ENCODE measurements at regions not wholly inside any gene's neighbourhood (a gene's known extent, or its start where the extent isn't known, plus 50 kb on each side); places are given as distances from the start of the nearest gene placed in this dataset.

DNA sequence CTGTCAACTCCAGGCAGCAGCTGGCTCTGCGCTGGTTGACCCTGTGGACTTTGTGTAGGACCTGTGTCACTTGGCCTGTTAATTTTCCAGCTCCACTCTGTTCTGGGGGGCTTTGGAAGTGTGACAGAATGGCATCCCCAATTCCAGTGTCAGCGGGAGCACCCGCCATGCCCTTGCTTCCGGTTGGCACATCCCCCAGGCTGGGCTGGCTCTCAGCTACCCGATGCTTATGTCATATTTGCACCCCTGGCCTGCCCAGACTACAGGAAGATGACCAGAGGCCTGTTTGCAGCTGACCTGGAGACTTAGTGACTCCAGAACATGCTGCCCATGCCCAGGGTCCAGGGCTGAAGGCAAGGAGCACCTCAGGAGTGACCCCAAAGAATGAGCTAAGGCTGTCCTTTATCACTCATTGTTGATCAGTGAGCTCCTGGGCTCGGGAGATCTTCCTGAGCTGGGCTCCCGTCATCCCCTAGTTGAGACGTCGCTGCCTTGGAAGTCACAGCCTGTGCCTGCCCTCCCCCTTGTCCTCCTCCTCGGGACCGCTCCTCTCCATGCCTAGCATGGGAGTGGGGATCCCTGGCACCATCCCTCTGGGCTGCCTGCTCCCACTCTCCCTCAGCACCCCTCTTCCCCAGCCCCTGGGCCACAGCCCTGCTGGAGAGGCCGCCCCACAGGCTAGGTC lies 163.4 kb upstream of the RTL1 start:
- no peak for DNase-seq

DNA sequence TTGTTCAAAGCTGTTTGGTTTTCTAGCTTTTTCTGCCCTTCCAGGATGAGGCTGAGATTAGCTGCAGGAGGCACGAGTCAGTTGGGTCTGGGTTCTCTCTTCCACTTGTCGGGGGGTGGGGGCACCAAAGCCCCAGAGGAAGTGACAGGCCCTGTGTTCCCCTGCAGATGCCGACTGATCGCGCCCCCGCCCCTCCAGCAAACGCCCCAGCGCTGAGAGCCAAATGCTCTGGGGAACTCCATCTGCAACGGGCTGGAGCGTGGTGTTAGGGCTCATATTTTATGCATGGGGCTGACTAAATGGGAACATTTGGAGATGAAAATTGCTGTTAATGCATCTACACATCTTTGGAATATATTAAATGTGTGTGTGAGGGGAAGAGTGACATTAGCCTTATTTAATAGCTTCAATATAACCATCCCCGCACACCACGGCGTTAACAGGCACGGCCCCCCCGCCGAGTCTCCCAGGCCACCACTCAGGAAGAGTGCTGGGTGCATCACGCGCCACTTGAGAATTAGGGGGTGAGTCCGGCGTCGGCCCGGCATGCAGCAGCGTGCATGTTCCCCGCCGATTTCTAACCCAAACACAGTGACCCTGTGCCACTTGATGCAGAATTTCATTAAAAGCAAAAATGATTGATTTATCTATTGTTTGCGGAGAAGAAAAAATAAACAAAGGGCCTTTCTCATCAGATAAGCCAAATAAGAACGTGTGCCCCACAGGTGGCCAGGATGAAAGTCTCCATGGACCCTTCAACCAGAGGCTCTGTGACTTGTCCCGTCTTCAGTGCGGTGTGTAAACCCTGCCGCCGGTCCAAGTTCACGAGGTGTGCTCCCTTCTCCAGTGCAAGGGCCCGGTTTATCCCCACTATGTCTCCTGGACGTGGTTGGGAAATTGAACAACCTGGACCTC lies 165.0 kb upstream of the RTL1 start:
- no peak for DNase-seq

DNA sequence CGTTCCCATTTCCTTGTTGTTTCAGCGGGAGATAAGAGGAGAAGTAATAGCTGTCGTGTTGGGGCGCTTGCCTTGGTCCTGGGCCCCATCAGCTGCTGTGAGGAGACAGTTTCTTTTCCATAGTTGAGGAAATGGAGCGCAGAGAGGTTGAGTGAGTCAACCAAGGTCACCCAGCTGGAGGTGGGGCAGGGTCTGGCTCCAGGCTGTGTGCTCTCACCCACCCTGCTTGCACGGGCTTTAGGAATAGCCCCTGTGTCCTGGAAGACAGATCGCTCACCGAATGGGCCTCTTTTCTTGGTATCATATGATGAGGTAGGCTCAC lies 165.7 kb upstream of the RTL1 start:
- DNase-seq = no peak

DNA sequence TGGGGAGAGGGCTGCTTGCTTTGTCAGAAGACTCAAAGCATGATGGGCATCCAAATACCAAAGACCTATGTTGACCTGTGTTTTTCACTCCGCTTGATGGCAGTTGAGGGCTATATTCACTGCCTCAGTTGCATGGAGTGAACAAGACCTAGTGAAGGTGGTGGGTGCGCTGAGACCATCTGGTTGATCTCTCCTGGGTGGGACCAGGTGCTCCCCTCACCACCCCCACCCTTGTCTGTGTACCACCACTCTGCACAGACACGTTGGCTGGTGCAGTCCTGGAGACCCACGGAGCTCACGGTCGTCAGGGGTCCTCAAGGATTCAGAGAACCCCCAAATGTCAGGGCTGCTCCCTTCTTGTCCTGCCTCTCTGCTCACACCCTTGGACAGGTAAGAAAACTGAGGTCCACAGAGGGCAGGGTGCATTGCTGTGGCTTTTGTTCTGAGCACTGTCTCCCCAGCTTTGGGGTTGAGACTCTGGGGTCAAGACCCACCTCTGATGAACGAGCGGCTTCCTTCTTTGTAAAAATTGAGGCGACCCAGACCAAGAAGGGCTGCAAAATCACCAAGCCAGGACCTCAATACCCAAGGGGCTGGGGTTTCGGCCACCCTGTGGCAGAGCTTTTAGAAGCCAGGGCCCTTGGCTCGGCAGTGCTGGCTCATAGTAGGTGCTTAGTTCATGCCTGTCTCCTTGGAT lies 166.3 kb upstream of the RTL1 start:
- no peak for DNase-seq

DNA sequence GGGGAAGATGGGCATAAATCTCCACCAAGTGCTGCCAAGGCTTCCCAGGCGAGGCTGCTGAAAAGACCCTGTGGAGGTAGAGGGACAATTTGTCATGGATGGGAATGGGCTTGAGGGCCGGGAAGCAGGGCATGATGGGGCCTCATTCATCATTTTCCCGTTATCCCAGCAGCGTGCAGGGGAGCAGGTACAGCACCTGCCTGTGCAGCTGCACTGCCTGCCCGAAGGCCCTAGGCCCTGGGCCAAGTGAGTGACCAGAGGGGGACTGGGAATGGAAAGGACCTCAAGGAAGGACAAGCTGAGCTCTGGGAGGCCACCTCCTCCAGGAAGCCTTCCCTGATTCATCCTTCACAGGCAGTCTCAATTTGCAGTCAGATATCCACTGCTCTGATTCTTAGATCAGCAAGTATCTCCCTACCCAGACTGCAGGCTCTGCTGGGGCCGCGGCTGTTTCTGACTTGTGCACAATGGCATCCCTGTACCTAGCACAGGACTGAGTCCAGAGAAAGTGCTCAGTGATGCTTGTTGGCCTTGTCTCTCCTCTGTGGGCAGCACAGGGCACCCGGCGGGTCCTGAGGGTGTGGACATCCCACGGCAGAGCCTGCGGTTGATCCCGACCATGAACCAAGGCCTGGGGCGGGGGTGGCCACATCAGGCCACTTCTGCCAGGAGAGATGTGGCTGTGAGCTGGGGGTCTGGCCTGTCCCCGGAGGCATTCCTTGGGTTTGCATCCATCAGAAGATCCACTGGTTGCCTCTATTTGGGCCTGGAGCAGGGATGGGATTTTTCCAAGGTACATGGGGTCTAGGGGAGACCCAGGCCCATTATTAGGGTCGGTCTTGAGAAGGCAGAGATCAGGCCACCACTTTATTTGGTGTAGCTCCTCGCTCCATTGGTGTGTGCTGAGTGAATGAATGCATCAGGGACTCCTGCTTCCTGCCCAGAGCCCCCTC lies 167.3 kb upstream of the RTL1 start:
- DNase-seq = no peak

DNA sequence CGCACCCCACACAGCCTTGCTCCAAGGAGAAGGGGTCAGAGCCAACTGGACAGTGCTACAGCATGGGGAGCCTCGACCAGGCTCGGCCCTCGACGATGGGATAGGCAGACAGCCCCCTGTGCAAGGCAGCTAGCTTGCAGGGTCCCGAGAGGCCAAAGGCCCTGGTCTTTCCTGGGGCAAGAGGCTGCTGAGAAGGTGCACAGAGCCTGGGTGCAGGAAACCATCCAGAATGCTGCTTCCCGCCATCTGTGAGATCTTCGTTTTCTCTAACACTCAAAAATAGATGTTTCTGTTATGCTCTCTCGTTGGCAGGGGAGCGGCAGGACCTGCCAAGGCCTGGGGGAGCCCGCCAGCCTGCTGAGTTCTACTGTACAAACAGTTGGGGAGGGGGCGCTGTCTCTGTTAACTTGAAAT lies 168.0 kb upstream of the RTL1 start:
- peak; percentile 65 for DNase-seq

DNA sequence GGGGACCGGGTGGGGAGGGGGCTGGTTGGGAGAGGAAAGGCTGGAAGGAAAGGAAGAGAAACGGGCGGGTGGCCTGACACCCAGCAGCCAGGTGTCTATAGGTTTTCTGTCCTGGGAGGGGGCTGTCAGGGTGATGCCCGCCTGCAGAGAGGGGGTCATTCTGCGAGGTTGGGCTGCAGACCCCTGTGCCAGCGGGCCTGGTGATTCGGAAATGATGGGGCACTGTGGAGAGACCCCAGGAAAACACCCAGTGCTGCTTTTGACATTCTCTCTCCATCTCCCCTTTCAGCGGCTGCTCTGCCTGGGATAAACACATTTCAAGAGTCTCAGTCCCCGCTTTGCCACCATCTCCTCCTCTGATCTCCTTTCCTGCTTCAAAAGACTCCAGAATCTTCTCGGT lies 168.5 kb upstream of the RTL1 start:
- no peak for DNase-seq

DNA sequence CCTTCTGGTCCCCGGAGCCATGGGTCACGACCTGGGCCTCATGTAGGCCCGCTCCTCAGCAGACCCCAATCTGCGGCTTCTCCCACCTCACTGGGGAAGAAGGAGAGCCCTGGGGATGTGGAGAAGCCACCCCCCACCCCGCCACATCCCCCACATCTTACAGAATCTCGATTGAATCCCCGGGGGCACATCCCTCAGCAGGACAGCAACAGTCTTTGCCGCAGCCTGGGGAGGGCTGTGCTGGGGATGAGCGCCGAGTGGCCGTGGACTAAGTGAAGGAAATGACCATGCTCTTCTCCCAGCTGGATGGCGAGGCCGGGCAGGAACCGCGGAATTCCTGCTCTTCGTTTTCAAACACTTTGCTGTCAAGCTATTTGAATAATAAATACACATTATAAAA lies 169.0 kb upstream of the RTL1 start:
- no peak for DNase-seq

DNA sequence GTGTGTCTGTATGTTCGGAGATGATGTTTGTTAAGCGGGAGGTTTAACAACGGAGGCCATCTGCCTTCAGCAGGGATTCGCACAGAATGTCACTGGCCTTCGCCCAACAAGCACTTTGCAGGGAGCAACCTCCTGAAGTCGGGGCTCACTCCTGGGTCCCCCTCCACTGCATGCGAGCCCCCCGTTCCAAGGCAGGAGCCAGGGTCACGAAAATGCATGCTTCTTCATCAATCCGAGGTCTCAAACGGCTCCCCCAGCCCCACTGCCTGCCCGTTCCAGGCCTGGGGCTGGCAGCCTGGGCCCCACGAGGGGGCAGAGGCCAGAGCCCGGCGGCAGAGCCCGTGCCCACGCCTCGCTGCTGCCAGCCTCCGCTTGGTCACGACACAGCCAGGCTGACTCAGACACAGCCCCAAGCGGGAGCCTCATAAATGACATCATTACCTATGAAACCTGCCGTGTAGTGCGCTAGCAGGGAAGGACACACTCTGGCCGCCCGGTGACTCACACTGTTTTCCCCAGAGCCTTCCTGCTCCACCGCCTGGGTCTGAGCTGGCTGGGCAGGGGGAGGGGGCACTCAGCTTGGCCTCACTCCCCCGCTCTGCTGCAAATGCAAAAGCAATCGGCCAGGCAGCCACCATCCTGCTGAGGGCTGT lies 169.5 kb upstream of the RTL1 start:
- peak; percentile 77 for DNase-seq

DNA sequence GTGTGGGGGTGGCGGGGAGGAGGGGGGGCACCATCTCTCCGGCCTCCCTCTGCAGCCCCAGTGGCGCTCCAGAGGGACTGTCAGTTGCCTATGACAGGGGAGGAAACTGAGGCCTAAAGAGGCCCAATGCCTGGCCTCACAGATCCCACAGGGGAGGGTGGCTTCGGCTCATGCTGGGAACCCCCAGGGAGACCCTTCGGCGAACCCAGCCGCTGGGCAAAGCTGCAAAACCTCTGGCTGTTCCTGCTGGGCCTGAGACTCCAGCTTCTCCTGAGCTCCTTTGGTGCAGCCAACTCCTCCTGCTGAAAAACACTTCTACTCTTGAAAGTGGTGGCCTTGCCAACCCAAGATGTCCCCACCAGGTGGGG lies 170.1 kb upstream of the RTL1 start:
- DNase-seq = peak; percentile 12

DNA sequence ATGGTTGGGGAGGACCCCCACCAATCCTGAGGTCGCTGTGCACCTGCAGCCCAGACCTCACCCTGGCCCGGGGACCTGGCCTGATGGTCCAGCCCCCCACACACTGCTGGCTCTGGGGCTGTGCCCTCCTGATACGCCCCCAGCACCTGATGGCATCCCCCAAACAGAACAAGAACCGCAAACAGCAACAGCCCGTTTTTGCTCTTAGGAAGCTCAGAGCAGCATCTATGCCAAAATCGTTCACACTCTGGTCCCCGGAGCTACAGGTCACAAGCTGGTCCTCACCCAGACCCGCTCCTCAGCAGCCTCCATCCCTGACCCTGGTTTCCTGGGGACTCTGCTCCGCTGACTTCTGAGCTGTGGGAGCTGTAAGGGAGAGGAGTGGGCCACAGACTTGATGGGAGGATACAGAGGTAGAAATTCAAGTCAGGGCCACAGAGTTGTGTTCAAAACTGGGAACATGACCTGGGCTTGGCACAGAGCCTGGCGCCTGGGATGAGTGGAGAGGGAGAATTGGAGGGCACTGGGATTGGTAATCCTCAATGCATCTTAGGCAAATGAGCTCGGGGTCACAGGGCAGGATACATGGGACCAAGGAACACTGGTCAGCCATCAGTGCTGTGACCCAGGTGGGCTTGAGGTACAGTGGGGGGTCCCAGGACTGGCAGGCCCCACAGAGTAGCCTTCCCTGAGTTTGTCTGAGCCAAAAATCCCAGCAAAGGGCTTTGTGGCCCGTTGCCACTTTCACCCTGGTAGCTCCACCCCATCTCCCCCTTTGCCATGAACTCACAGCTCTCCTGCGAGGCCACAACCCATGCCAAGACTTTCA lies 170.9 kb upstream of the RTL1 start:
- DNase-seq = peak; percentile 39

DNA sequence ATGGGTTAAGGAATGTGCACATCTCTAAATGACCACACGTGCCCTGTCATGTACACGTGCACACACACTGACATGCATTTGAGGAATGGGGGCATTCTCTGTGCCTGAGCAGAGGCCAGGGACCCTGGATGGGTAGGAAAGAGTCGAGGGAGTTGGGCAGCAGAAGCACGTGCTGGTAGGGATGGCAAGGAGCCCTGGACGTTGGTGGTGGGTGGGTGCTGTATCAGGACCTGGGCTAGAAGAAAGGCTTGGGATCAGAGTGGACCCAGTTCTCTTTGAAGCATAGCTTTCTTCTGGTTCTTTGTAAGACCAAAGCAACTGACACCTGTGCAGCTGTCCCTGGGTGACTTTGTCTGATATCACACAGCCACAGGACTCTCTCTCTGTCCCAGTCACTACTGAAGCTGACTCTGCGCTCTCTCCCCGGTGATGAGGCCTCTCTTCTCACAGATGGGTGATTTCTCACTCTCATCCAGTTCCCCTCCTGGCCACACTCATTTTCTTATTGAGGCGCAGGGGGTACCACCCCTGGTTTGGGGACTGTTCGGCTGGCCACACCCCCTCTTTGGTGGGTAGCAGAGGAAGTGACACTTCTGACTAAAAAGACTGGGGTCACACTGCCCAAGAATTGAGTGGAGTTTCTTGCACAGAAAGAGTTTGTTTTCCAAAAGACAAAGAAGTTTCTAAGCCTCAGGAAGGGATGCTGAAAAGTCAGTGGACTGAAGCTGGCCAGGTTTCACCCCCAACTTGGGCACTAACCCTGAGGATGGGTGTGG lies 171.7 kb upstream of the RTL1 start:
- DNase-seq = peak; percentile 17

DNA sequence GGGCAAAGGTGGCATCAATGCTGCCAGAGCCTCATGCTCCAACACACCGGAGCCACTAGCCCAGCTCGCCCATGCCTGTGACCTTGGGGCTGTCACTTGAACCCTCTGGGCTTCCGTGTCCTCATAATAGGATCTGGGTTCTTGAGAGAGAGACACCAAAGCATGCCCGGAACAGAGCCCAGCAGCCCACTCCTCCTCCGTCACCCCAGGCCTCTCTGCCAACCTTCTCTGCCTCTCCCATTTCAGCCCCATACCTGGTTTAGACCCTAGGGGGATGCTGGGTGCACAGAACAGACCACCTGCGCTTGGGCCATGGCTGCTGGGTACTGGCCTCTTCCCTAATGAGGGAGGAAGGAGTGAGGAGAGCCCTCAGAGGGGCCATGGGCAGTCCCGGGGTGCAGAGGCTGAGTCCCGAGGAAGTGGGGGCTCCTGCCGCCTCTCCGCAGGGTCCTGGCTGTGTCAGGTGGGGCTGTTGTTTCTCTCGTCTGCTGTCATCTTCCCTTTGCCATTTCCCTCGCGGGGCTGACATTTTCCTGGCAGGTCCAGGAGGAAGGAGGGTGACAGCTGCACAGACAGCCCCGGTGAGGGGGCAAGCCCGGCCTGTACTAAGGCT lies 172.4 kb upstream of the RTL1 start:
- peak; percentile 73 for DNase-seq

DNA sequence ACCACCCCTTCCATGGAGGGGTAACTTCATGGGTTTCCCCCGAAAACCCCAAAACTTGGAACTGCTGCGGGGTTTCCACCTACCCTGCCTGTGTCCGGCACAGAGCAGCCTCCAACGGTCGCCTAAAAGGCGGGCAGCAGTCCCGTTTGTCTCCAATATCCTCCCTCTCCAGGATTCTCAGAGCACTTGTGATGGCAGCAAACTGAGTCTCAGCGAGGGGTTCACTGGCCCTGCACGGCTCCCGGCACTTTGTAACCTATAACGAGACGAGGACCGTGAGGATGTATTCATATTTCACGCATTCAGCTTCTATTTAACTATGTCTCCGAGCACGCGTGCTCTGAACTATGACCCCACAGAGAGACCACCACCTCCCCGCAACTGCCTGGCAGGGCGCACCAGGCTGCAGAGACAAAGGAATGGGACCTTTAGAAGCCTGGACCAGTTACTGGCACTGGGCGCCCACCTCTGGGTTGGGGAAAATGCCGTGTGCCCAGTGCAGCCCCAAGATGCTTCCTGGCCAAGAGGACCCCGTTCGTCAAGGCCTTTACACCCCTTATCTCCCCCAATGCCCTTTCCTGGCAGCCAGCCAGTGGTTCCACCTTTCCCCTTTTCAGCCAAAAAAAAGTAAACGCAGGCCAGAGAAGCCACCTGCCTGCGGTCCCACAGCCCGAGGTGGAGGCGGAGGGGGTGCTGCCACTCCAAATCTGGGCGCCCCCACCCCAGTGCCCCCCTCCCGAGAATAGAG lies 173.1 kb upstream of the RTL1 start:
- DNase-seq = peak; percentile 15

DNA sequence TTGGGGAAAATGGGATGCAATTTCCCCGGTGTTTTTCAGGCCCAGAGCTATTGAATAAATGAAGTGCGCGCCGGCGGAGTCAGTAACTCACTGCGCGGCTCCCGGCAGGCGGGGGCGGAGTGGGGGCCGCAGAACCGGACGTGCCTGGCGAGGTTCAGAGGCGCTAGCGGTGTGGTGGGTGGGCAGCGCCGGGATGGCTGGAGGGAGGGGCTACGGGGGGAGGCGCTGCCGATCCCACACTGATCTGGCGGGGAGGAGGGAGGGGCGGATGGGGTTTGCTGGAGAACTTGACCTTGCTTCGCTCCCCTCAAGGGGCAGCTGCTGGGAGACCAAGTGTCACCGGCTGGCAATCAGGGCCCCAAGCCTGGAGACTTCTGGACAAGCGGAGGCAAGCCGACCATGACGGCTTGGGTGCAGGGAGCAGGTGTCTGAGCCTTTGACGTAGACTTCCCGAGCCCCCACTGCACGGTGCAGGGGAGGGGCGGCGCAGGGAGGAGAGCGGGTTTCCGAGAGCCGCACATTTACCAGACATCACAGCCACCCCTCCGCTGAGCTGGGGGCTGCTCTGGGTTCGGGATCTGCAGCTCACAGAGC lies 174.1 kb upstream of the RTL1 start:
- peak; percentile 77 for DNase-seq

DNA sequence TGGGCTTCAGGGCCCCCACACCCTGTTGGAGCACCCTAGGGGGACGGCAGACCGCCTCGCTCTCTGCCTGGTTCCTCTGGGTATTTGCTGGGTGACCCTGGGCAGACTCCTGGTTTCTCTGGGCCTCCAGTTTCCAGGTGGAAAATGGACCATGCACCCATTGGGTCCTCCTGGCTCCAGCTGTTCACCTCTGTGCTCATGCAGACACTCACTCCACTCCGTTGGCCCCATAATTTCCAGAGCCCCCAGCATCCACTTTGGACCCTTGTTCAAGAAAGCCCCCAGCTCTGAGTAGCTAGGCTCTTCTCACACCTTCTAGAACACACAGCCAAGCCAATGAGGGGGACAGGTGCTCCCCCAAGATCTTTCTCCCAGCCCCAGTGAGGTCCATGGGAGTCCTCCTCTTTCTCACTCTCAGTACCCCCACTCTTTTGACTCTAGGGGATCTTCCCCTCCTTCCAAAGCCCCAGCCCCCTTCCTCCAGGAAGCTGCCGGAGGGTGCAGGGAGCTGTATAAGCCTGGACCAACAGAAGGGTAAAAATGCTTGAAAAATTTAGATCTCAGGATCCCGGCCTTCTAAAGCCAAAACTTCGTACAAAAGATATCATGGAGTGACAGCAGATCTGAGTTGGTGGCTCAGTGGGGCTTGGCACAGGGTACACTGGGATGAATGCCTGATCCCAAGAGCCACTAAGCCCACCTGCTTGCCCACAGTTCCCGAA lies 174.8 kb upstream of the RTL1 start:
- no peak for DNase-seq

DNA sequence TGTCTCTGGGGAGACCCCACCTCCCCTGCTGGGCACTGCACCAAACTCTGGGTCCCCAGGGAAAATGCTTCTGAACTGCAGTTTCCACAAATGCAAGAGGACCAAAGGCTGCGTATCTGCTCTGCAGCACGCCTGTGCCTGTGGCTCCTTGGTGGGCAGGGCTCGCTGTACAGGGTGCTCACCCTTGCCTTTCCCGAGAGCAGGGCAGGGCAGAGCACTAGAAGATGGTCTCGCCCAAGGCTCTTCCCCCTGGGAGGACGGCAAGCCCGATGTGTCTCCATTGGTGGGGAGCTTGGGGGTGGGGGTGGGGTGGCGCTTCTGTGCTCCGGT lies 175.3 kb upstream of the RTL1 start:
- DNase-seq = no peak

Data from tongue (tissue), 1 donor.